CD4-positive, alpha-beta memory T cell (primary cell): ENCODE measurements at regions not wholly inside any gene's neighbourhood (a gene's known extent, or its start where the extent isn't known, plus 50 kb on each side); places are given as distances from the start of the nearest gene placed in this dataset.

Experiments used
- CTCF ChIA-PET: fragments of 350-600 bp; sonication (Branson Sonifier 250); formaldehyde crosslinking; loops from one replicate; lab custom pipeline; 2021; ENCODE audit warnings: inconsistent platforms; ENCODE audit not compliant: partially characterized antibody; lab: Charles Lee
- POLR2A ChIA-PET: fragments of 350-600 bp; sonication (Branson Sonifier 250); formaldehyde crosslinking; loops from one replicate; lab custom pipeline; 2021; ENCODE audit not compliant: partially characterized antibody; lab: Charles Lee
- DNase-seq, 5 donors: peaks; one replicate each; pipeline versions ENCODE4 v3.0.0 to v3.0.0-alpha.2; 2020 to 2022; ENCODE audit warnings: mixed read lengths in 1 of 5
- H3K27ac ChIP-seq: one replicate; pipeline ENCODE4 v1.7.0; 2013; ENCODE audit warnings: low read depth, low read length
- H3K27me3 ChIP-seq: 2 replicates; pipeline ENCODE4 v1.7.0; 2013; ENCODE audit warnings: mild to moderate bottlenecking, low read length, moderate library complexity; ENCODE audit not compliant: insufficient read depth
- H3K36me3 ChIP-seq: 2 replicates; pipeline ENCODE4 v1.7.0; 2013; ENCODE audit warnings: mild to moderate bottlenecking, low read length, moderate library complexity; ENCODE audit not compliant: insufficient read depth
- H3K4me1 ChIP-seq: 2 replicates; pipeline ENCODE4 v1.7.0; 2013; ENCODE audit warnings: mild to moderate bottlenecking, low read length, moderate library complexity; ENCODE audit not compliant: insufficient read depth
- H3K4me3 ChIP-seq, 2 donors: one replicate each; pipeline ENCODE4 v1.7.0; 2013; ENCODE audit warnings: low read length in 2 of 2, mild to moderate bottlenecking in 1 of 2
- H3K9me3 ChIP-seq, 2 donors: one replicate each; pipeline ENCODE4 v1.7.0; 2013; ENCODE audit warnings: low read length in 2 of 2, control low read depth in 1 of 2; ENCODE audit not compliant: control insufficient read depth in 1 of 2
- H3K27ac Mint-ChIP-seq, 7 donors: one replicate each; pipeline ENCODE4 v1.8.0; 2020 to 2021; ENCODE audit warnings: mixed read lengths in 7 of 7, mild to moderate bottlenecking in 6 of 7, inconsistent platforms in 3 of 7, moderate library complexity in 3 of 7
- H3K27me3 Mint-ChIP-seq, 2 donors: one replicate each; pipeline ENCODE4 v1.8.0; 2020 to 2021; ENCODE audit warnings: mixed read lengths in 2 of 2
- H3K36me3 Mint-ChIP-seq, 2 donors: one replicate each; pipeline ENCODE4 v1.8.0; 2020 to 2021; ENCODE audit warnings: mixed read lengths in 2 of 2, inconsistent platforms in 1 of 2, mild to moderate bottlenecking in 1 of 2
- H3K4me1 Mint-ChIP-seq, 4 donors: one replicate each; pipeline ENCODE4 v1.8.0; 2020 to 2021; ENCODE audit warnings: mixed read lengths in 4 of 4, mild to moderate bottlenecking in 1 of 4
- H3K4me3 Mint-ChIP-seq, 8 donors: one replicate each; pipeline ENCODE4 v1.8.0; 2020 to 2021; ENCODE audit warnings: mixed read lengths in 8 of 8, mild to moderate bottlenecking in 7 of 8, moderate library complexity in 6 of 8, inconsistent platforms in 3 of 8
- H3K9me3 Mint-ChIP-seq, 8 donors: one replicate each; pipeline ENCODE4 v1.8.0; 2020 to 2021; ENCODE audit warnings: mixed read lengths in 8 of 8, mild to moderate bottlenecking in 5 of 8, inconsistent platforms in 3 of 8, moderate library complexity in 1 of 8
- intact Hi-C: fragments of 100-400 bp; cut with micrococcal nuclease; formaldehyde crosslinking; loops from one replicate; pipeline ENCODE4 v1.15.1; 2023

GRCh38 chr16:72357910-72358309, 186.0 kb upstream of the PMFBP1 start:
- Mint-ChIP-seq H3K36me3 (no peaks in the 10 kb centered on the region), H3K4me1 (no peaks in the 10 kb centered on the region), H3K4me3 (no peak overlapping the region), H3K9me3 (peaks cover 0 to 5% (median 0%) of the 10 kb centered on the region in 8 donors), H3K27ac (no peak overlapping the region), H3K27me3 (no peaks in the 10 kb centered on the region)
- CTCF ChIA-PET: no interaction called here
- Histone ChIP-seq H3K36me3 (no peaks in the 10 kb centered on the region), H3K4me1 (no peaks in the 10 kb centered on the region), H3K4me3 (no peak overlapping the region), H3K27ac (no peak overlapping the region), H3K27me3 (no peaks in the 10 kb centered on the region), H3K9me3 (no peaks in the 10 kb centered on the region)
- DNase-seq: no peak
- POLR2A ChIA-PET: no interaction called here
- intact Hi-C loops: no loop called here

GRCh38 chr16:72355561-72355960, 183.6 kb upstream of the PMFBP1 start:
- POLR2A ChIA-PET: no interaction called here
- H3K4me1 ChIP-seq: no peaks in the 10 kb centered on the region
- H3K4me1 Mint-ChIP-seq: no peaks in the 10 kb centered on the region
- peaks cover 0 to 5% (median 0%) of the 10 kb centered on the region in 8 donors for H3K9me3 Mint-ChIP-seq
- no peaks in the 10 kb centered on the region for H3K27me3 ChIP-seq
- H3K36me3 ChIP-seq: no peaks in the 10 kb centered on the region
- DNase-seq: no peak
- no peak overlapping the region for H3K27ac Mint-ChIP-seq
- intact Hi-C loops: no loop called here
- no peaks in the 10 kb centered on the region for H3K36me3 Mint-ChIP-seq
- no peak overlapping the region for H3K4me3 Mint-ChIP-seq
- no peaks in the 10 kb centered on the region for H3K9me3 ChIP-seq
- H3K27me3 Mint-ChIP-seq: no peaks in the 10 kb centered on the region
- CTCF ChIA-PET: interaction anchor here (0.6 kb wide), 1 partner anchor 699 kb away, joined by 3 read pairs; no protein-coding TSS in a partner anchor
- H3K27ac ChIP-seq: no peak overlapping the region
- no peak overlapping the region for H3K4me3 ChIP-seq

- Mint-ChIP-seq H3K27ac (no peak overlapping the region), H3K9me3 (peaks cover 0 to 5% (median 0%) of the 10 kb centered on the region in 8 donors), H3K4me1 (no peaks in the 10 kb centered on the region), H3K4me3 (no peak overlapping the region), H3K36me3 (no peaks in the 10 kb centered on the region), H3K27me3 (no peaks in the 10 kb centered on the region)
- CTCF ChIA-PET: no interaction called here
- POLR2A ChIA-PET: no interaction called here
- Histone ChIP-seq H3K27me3 (no peaks in the 10 kb centered on the region), H3K27ac (no peak overlapping the region), H3K4me3 (no peak overlapping the region), H3K36me3 (no peaks in the 10 kb centered on the region), H3K9me3 (no peaks in the 10 kb centered on the region), H3K4me1 (no peaks in the 10 kb centered on the region)
- DNase-seq: no peak
- intact Hi-C loops: no loop called here
These were observed 177.8 kb upstream of the PMFBP1 start for GRCh38 chr16:72349719-72350118.

GRCh38 chr16:72332926-72333325, 161.0 kb upstream of the PMFBP1 start:
- Mint-ChIP-seq H3K27ac (no peak overlapping the region), H3K4me1 (no peaks in the 10 kb centered on the region), H3K4me3 (no peak overlapping the region), H3K36me3 (peaks cover 0 to 1% of the 10 kb centered on the region in 2 donors), H3K27me3 (no peaks in the 10 kb centered on the region), H3K9me3 (peaks cover 3 to 57% (median 13%) of the 10 kb centered on the region in 8 donors)
- H3K9me3 ChIP-seq: no peaks in the 10 kb centered on the region
- no peaks in the 10 kb centered on the region for H3K27me3 ChIP-seq
- POLR2A ChIA-PET: no interaction called here
- intact Hi-C loops: no loop called here
- no peaks in the 10 kb centered on the region for H3K4me1 ChIP-seq
- no peak overlapping the region for H3K27ac ChIP-seq
- no peak overlapping the region for H3K4me3 ChIP-seq
- DNase-seq: no peak
- CTCF ChIA-PET: no interaction called here
- H3K36me3 ChIP-seq: no peaks in the 10 kb centered on the region

DNA sequence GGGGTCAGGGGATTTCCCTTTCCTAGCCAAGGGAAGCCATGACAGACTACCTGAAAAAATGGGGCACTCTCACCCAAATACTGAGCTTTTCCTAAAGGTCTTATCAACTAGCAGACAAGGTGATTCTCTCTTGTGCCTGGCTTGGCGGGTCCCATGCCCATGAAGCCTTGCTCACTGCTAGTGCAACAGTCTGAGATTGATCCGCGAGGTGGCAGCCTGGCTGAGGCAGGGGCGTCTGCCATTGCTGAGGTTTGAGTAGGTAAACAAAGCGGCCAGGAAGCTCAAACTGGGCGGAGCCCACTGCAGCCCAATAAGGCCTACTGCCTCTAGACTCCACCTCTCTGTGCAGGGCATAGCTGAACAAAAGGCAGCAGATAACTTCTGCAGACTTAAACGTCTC, 152.6 kb upstream of the PMFBP1 start:
- Mint-ChIP-seq H3K36me3 (peaks cover 0 to 6% of the 10 kb centered on the region in 2 donors), H3K4me3 (no peak overlapping the region), H3K4me1 (no peaks in the 10 kb centered on the region), H3K27ac (no peak overlapping the region), H3K27me3 (peaks cover 0 to 2% of the 10 kb centered on the region in 2 donors), H3K9me3 (peaks cover 5 to 52% (median 29%) of the 10 kb centered on the region in 8 donors)
- Histone ChIP-seq H3K27ac (no peak overlapping the region), H3K4me1 (no peaks in the 10 kb centered on the region), H3K27me3 (no peaks in the 10 kb centered on the region), H3K9me3 (no peaks in the 10 kb centered on the region), H3K4me3 (no peak overlapping the region), H3K36me3 (no peaks in the 10 kb centered on the region)
- intact Hi-C loops: no loop called here
- CTCF ChIA-PET: no interaction called here
- POLR2A ChIA-PET: no interaction called here
- no peak for DNase-seq

DNA sequence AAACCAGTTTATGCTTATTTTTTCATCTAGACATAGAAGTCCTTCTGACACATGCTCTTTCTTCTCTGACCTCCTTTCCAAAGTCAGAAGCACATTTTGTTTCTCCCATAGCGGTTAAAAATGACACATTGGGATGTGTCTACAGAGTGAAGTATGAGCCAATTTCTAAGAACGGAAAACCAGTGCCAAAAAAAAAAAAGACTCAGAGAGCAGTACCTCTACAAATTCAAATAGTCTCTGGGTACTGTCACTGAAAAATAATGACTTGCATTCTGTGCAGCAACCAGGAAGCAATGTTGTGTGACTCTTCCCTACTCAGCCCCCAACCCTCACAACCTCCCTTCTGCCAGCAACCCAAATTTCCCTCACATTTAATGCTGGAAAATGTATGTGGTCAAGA, 145.5 kb upstream of the PMFBP1 start:
- no peak overlapping the region for H3K27ac ChIP-seq
- POLR2A ChIA-PET: no interaction called here
- H3K36me3 ChIP-seq: no peaks in the 10 kb centered on the region
- H3K4me1 ChIP-seq: no peaks in the 10 kb centered on the region
- H3K4me1 Mint-ChIP-seq: no peaks in the 10 kb centered on the region
- peaks cover 0 to 2% of the 10 kb centered on the region in 2 donors for H3K27me3 Mint-ChIP-seq
- DNase-seq: no peak
- no peak overlapping the region for H3K27ac Mint-ChIP-seq
- no peak overlapping the region for H3K4me3 ChIP-seq
- no peaks in the 10 kb centered on the region for H3K9me3 ChIP-seq
- peaks cover 0 to 10% of the 10 kb centered on the region in 2 donors for H3K36me3 Mint-ChIP-seq
- H3K9me3 Mint-ChIP-seq: peaks cover 3 to 31% (median 13%) of the 10 kb centered on the region in 8 donors
- H3K4me3 Mint-ChIP-seq: no peak overlapping the region
- intact Hi-C loops: no loop called here
- H3K27me3 ChIP-seq: no peaks in the 10 kb centered on the region
- CTCF ChIA-PET: no interaction called here

DNA sequence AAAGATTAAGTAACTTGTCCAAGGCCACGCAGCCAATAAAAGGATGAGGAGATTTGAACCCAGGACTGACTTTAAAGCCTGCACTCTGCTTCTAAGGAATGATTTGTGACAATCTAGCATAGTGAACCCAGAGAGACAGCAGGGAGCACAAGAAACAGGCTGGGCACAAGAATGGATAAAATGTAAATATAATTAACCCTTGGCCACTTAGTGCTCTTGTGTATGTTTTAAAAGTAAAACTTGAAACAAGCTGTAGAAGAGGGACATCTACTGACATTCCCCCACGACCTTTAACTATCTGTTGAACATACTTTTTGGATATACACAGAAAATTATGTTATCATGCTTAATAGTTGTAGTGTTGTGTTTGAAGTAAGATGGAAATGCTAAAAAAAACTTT, 141.9 kb upstream of the PMFBP1 start:
- intact Hi-C loops: no loop called here
- Histone ChIP-seq H3K9me3 (no peaks in the 10 kb centered on the region), H3K27me3 (no peaks in the 10 kb centered on the region), H3K27ac (no peak overlapping the region), H3K4me1 (no peaks in the 10 kb centered on the region), H3K36me3 (no peaks in the 10 kb centered on the region), H3K4me3 (no peak overlapping the region)
- Mint-ChIP-seq H3K36me3 (peaks cover 0 to 3% of the 10 kb centered on the region in 2 donors), H3K9me3 (peaks cover 0 to 23% (median 7%) of the 10 kb centered on the region in 8 donors), H3K27ac (no peak overlapping the region), H3K27me3 (peaks cover 0 to 2% of the 10 kb centered on the region in 2 donors), H3K4me3 (no peak overlapping the region), H3K4me1 (no peaks in the 10 kb centered on the region)
- DNase-seq: no peak
- ChIA-PET CTCF (no interaction called here), POLR2A (no interaction called here)

DNA sequence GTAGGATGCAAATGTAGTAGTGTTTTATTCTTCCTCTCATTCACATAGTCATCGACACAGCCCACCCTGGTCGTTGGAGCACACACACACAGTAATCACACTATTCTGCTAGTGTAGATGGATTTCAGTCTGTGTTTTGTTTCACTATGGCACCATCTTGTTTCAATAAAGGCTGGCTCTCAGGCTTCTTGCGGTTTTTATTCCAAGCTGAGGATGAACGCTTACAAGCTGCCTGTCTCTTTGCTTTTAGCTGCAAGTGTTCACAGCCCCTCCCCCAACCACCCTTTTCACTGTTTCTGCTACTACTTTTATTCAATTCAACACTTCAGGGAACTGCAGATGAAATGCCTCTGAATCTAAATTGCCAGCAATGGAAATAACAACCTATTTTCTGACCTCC, 140.9 kb upstream of the PMFBP1 start:
- no peak for DNase-seq
- no peaks in the 10 kb centered on the region for H3K4me1 ChIP-seq
- Mint-ChIP-seq H3K27me3 (peaks cover 0 to 2% of the 10 kb centered on the region in 2 donors), H3K36me3 (no peaks in the 10 kb centered on the region), H3K4me3 (no peak overlapping the region), H3K9me3 (peaks cover 0 to 25% (median 7%) of the 10 kb centered on the region in 8 donors), H3K4me1 (no peaks in the 10 kb centered on the region), H3K27ac (no peak overlapping the region)
- no peaks in the 10 kb centered on the region for H3K27me3 ChIP-seq
- intact Hi-C loops: no loop called here
- ChIA-PET CTCF (no interaction called here), POLR2A (no interaction called here)
- no peak overlapping the region for H3K4me3 ChIP-seq
- H3K9me3 ChIP-seq: no peaks in the 10 kb centered on the region
- H3K27ac ChIP-seq: no peak overlapping the region
- no peaks in the 10 kb centered on the region for H3K36me3 ChIP-seq
